ENCODE measurements at regions not wholly inside any gene's neighbourhood (a gene's known extent, or its start where the extent isn't known, plus 50 kb on each side); places are given as distances from the start of the nearest gene placed in this dataset.
"Not testable (repeated sequence)": the region's sequence is repeated elsewhere in the genome, so short reads cannot be mapped to it uniquely, and the experiment has no call there.

- DNase-seq (ENCODE audit: insufficient read length, low spot score) (no peak), FAIRE-seq (no peak)
These were observed 163.9 kb upstream of the LCORL start for GRCh38 chr4:18185491-18185890.

GRCh38 chr4:18180892-18181291 lies 159.3 kb upstream of the LCORL start:
- DNase-seq (ENCODE audit: insufficient read length, low spot score) (no peak), FAIRE-seq (no peak)

- no peak for DNase-seq (ENCODE audit: insufficient read length, low spot score)
- FAIRE-seq = no peak
These were observed 158.6 kb upstream of the LCORL start for GRCh38 chr4:18180122-18180521.

GRCh38 chr4:18171896-18172295 lies 150.3 kb upstream of the LCORL start:
- DNase-seq (ENCODE audit: insufficient read length, low spot score) (no peak), FAIRE-seq (no peak)

GRCh38 chr4:18167831-18168230 lies 146.3 kb upstream of the LCORL start:
- FAIRE-seq = no peak
- DNase-seq (ENCODE audit: insufficient read length, low spot score) = no peak

- FAIRE-seq = no peak
These were observed 145.4 kb upstream of the LCORL start for GRCh38 chr4:18166925-18167324.

GRCh38 chr4:18162453-18162852 lies 140.9 kb upstream of the LCORL start:
- DNase-seq (ENCODE audit: insufficient read length, low spot score) (no peak), FAIRE-seq (no peak)

More at GRCh38 chr4:18166925-18167324, 145.4 kb upstream of the LCORL start:
- no peak for DNase-seq (ENCODE audit: insufficient read length, low spot score)

GRCh38 chr4:18159117-18159912 lies 137.8 kb upstream of the LCORL start:
- DNase-seq (ENCODE audit: insufficient read length, low spot score); FAIRE-seq: not testable (repeated sequence)

- DNase-seq (ENCODE audit: insufficient read length, low spot score) (no peak), FAIRE-seq (no peak)
These were observed 133.8 kb upstream of the LCORL start for GRCh38 chr4:18155067-18156041.

- FAIRE-seq = no peak
- DNase-seq (ENCODE audit: insufficient read length, low spot score) = no peak
These were observed 116.6 kb upstream of the LCORL start for GRCh38 chr4:18138076-18138665.

GRCh38 chr4:18134111-18134510 lies 112.6 kb upstream of the LCORL start:
- DNase-seq (ENCODE audit: insufficient read length, low spot score) (no peak), FAIRE-seq (no peak)

- DNase-seq (ENCODE audit: insufficient read length, low spot score) = no peak
- FAIRE-seq = no peak
These were observed 108.7 kb upstream of the LCORL start for GRCh38 chr4:18130256-18130655.

- FAIRE-seq = no peak
- DNase-seq (ENCODE audit: insufficient read length, low spot score) = no peak
These were observed 106.7 kb upstream of the LCORL start for GRCh38 chr4:18128241-18128640.

GRCh38 chr4:18127030-18127429 lies 105.5 kb upstream of the LCORL start:
- DNase-seq (ENCODE audit: insufficient read length, low spot score) (no peak), FAIRE-seq (no peak)

- no peak for DNase-seq (ENCODE audit: insufficient read length, low spot score)
- no peak for FAIRE-seq
These were observed 92.3 kb upstream of the LCORL start for GRCh38 chr4:18113710-18114331.

GRCh38 chr4:18111081-18111480 lies 89.5 kb upstream of the LCORL start:
- no peak for DNase-seq (ENCODE audit: insufficient read length, low spot score)
- FAIRE-seq = no peak

GRCh38 chr4:18110099-18110498 lies 88.5 kb upstream of the LCORL start:
- no peak for DNase-seq (ENCODE audit: insufficient read length, low spot score)
- FAIRE-seq = no peak

GRCh38 chr4:18109676-18110075 lies 88.1 kb upstream of the LCORL start:
- DNase-seq (ENCODE audit: insufficient read length, low spot score) = no peak
- no peak for FAIRE-seq

GRCh38 chr4:18107848-18108528 lies 86.4 kb upstream of the LCORL start:
- not testable (repeated sequence) for FAIRE-seq; DNase-seq (ENCODE audit: insufficient read length, low spot score)

- DNase-seq (ENCODE audit: insufficient read length, low spot score) = no peak
- FAIRE-seq = no peak
These were observed 85.1 kb upstream of the LCORL start for GRCh38 chr4:18106620-18107019.
